Caco-2 (cell line): ENCODE measurements at regions not wholly inside any gene's neighbourhood (a gene's known extent, or its start where the extent isn't known, plus 50 kb on each side); places are given as distances from the start of the nearest gene placed in this dataset.

ENCODE experiments used
- BruUV-seq: library from RNA; stranded (reverse); fragments of 400-500 nt; replicated peaks from 2 replicates; lab custom pipeline; 2021; lab: Mats Ljungman, UMichigan
- CTCF ChIA-PET: fragments of 300-600 bp; sonication (Branson Sonifier 250); formaldehyde crosslinking; loops from one replicate; lab custom pipeline; 2022; ENCODE audit warnings: antibody characterized with exemption; lab: Charles Lee
- POLR2A ChIA-PET: fragments of 300-600 bp; sonication (Branson Sonifier 250); formaldehyde crosslinking; loops from one replicate; lab custom pipeline; 2022; ENCODE audit warnings: antibody characterized with exemption; lab: Charles Lee
- DNase-seq, 2 experiments: peaks; one replicate each; pipeline versions ENCODE4 v3.0.0 to v3.0.0-alpha.2; 2020 to 2022
- H3K27me3 ChIP-seq: replicated peaks from 2 replicates; pipeline ENCODE4 v1.6.0; 2011; ENCODE audit warnings: low read length; ENCODE audit not compliant: control insufficient read depth, insufficient read depth
- H3K36me3 ChIP-seq: 2 replicates; pipeline ENCODE4 v1.5.1; 2011; ENCODE audit warnings: low read length; ENCODE audit not compliant: control insufficient read depth, insufficient read depth
- H3K4me1 ChIP-seq: fragments of 250-450 bp; sonication (Bioruptor Pico); 2 replicates; pipeline ENCODE4 v1.5.1; 2020; ENCODE audit warnings: mild to moderate bottlenecking
- H3K4me3 ChIP-seq: 2 replicates; pipeline ENCODE4 v1.5.1; 2011; ENCODE audit warnings: low read depth, mild to moderate bottlenecking, control low read depth, low read length
- H3K9me3 ChIP-seq: fragments of 250-450 bp; sonication (Bioruptor Pico); 2 replicates; pipeline ENCODE4 v1.5.1; 2020; ENCODE audit warnings: mild to moderate bottlenecking, moderate library complexity
- H3K27ac Mint-ChIP-seq: one replicate; pipeline ENCODE4 v1.8.0; 2022; ENCODE audit warnings: mixed read lengths; ENCODE audit not compliant: unreplicated experiment
- H3K27me3 Mint-ChIP-seq: one replicate; pipeline ENCODE4 v1.8.0; 2022; ENCODE audit warnings: mixed read lengths; ENCODE audit not compliant: insufficient read depth, unreplicated experiment
- H3K36me3 Mint-ChIP-seq: one replicate; pipeline ENCODE4 v1.8.0; 2022; ENCODE audit warnings: mild to moderate bottlenecking, mixed read lengths; ENCODE audit not compliant: insufficient read depth, unreplicated experiment
- H3K4me1 Mint-ChIP-seq: one replicate; pipeline ENCODE4 v1.8.0; 2022; ENCODE audit warnings: low read depth, mixed read lengths; ENCODE audit not compliant: unreplicated experiment
- H3K4me3 Mint-ChIP-seq: one replicate; pipeline ENCODE4 v1.8.0; 2022; ENCODE audit warnings: mild to moderate bottlenecking, moderate library complexity, mixed read lengths; ENCODE audit not compliant: unreplicated experiment
- H3K9me3 Mint-ChIP-seq: one replicate; pipeline ENCODE4 v1.8.0; 2022; ENCODE audit warnings: mixed read lengths; ENCODE audit not compliant: unreplicated experiment
- intact Hi-C: fragments of 100-400 bp; cut with micrococcal nuclease; formaldehyde crosslinking; loops from one replicate; pipeline ENCODE4 v1.10.0; 2022; ENCODE audit not compliant: unreplicated experiment
- TF ChIP-seq, protein P1 (sequence below), 2 experiments: fragments of 200-600 bp in 1 of 2; IDR thresholded peaks; 1 replicate in 1 of 2; 2 replicates in 1 of 2; pipeline versions ENCODE4 v1.5.1 to v1.8.0; 2011 to 2022; ENCODE audit warnings: antibody characterized with exemption in 1 of 2, control low read depth in 1 of 2, inconsistent platforms in 1 of 2, low read depth in 1 of 2, low read length in 1 of 2, mild to moderate bottlenecking in 1 of 2, moderate library complexity in 1 of 2; ENCODE audit not compliant: insufficient read depth in 1 of 2, severe bottlenecking in 1 of 2, unreplicated experiment in 1 of 2

DNA sequence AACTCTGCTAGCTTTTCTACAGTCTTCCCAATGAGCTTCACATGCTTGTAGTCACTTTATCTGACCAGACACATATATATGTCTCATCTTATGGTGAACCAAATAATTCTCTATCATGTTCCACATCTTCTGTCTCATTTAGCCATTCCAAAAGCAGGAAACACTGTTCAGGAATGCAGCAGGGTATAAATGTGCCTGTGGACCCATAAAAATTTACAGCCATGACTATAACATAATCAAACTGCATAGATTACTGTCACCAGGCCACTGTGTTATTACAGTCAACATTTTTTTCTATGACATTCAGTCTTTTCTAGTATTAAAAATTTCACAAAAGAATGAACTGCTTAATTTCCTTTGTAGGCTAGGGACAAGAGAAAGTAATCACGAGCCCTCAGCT lies 170.0 kb upstream of the NPY2R start:
- Histone ChIP-seq H3K4me1 (no peaks in the 10 kb centered on the region), H3K9me3 (no peaks in the 10 kb centered on the region), H3K36me3 (no peaks in the 10 kb centered on the region), H3K27me3 (no peaks in the 10 kb centered on the region), H3K4me3 (no peak overlapping the region)
- intact Hi-C loops: no loop called here
- Mint-ChIP-seq H3K4me1 (no peaks in the 10 kb centered on the region), H3K9me3 (no peaks in the 10 kb centered on the region), H3K4me3 (no peak overlapping the region), H3K36me3 (no peaks in the 10 kb centered on the region), H3K27me3 (peaks cover 3% of the 10 kb centered on the region), H3K27ac (no peak overlapping the region)
- TF ChIP-seq, protein P1, sequence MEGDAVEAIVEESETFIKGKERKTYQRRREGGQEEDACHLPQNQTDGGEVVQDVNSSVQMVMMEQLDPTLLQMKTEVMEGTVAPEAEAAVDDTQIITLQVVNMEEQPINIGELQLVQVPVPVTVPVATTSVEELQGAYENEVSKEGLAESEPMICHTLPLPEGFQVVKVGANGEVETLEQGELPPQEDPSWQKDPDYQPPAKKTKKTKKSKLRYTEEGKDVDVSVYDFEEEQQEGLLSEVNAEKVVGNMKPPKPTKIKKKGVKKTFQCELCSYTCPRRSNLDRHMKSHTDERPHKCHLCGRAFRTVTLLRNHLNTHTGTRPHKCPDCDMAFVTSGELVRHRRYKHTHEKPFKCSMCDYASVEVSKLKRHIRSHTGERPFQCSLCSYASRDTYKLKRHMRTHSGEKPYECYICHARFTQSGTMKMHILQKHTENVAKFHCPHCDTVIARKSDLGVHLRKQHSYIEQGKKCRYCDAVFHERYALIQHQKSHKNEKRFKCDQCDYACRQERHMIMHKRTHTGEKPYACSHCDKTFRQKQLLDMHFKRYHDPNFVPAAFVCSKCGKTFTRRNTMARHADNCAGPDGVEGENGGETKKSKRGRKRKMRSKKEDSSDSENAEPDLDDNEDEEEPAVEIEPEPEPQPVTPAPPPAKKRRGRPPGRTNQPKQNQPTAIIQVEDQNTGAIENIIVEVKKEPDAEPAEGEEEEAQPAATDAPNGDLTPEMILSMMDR (IDR thresholded peaks at IDR 0.05; ENCODE audit: insufficient read depth in 1 of 2, low read depth in 1 of 2, low read length in 1 of 2, severe bottlenecking in 1 of 2, unreplicated experiment in 1 of 2): no peak
- ChIA-PET CTCF (no interaction called here), POLR2A (no interaction called here)
- no peak for DNase-seq
- no TSS peak for BruUV-seq

DNA sequence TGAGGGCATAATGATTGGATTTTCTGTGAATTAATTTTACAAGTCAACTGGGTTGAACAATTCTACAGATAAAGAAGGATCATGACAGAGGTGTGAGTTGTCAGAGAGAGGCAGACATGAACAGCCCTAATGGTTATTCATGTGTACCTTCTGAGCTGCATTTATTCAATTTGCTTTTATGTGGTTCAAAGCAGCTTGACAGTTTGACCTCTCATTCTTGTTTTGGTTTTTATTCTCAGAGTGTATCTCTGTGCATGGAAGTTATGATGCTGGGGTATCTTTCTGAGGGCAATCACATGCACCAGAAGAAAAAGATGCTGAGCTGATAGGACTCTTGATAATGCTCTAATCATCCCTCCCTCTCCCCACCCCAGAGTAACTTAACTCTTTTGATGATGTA lies 169.3 kb upstream of the NPY2R start:
- ChIA-PET POLR2A (no interaction called here), CTCF (no interaction called here)
- Mint-ChIP-seq H3K4me1 (no peaks in the 10 kb centered on the region), H3K9me3 (no peaks in the 10 kb centered on the region), H3K27ac (no peak overlapping the region), H3K4me3 (no peak overlapping the region), H3K27me3 (peaks cover 3% of the 10 kb centered on the region), H3K36me3 (no peaks in the 10 kb centered on the region)
- H3K9me3 ChIP-seq: no peaks in the 10 kb centered on the region
- no TSS peak for BruUV-seq
- intact Hi-C loops: no loop called here
- H3K4me1 ChIP-seq: no peaks in the 10 kb centered on the region
- no peak overlapping the region for H3K4me3 ChIP-seq
- no peaks in the 10 kb centered on the region for H3K27me3 ChIP-seq
- TF ChIP-seq, protein P1 (IDR thresholded peaks at IDR 0.05; ENCODE audit: insufficient read depth in 1 of 2, low read depth in 1 of 2, low read length in 1 of 2, severe bottlenecking in 1 of 2, unreplicated experiment in 1 of 2): no peak
- H3K36me3 ChIP-seq: no peaks in the 10 kb centered on the region
- no peak for DNase-seq

DNA sequence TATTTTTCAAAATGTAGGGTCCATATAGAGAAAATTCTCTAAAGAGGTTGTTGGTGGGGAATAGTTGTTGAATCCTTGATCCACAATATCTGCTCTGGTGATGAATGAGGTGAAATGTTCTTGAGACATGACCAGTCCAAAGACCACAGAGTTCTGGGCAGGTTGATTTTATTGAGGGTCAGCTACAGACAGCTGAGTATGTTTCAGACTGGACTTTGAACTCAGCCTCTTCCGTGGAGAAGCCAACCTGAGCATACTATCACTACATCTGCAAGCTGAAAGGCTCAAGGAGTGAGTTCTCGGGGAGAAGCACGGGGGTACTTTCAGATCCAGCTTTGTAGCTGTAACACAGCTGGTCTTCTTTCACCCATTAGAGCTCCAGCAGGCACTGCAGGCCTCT lies 168.4 kb upstream of the NPY2R start:
- Histone ChIP-seq H3K36me3 (no peaks in the 10 kb centered on the region), H3K4me1 (no peaks in the 10 kb centered on the region), H3K27me3 (no peaks in the 10 kb centered on the region), H3K4me3 (no peak overlapping the region), H3K9me3 (no peaks in the 10 kb centered on the region)
- CTCF ChIA-PET: no interaction called here
- H3K27me3 Mint-ChIP-seq: peaks cover 2% of the 10 kb centered on the region
- no peaks in the 10 kb centered on the region for H3K36me3 Mint-ChIP-seq
- H3K9me3 Mint-ChIP-seq: no peaks in the 10 kb centered on the region
- POLR2A ChIA-PET: no interaction called here
- H3K4me1 Mint-ChIP-seq: no peaks in the 10 kb centered on the region
- H3K4me3 Mint-ChIP-seq: no peak overlapping the region
- BruUV-seq: no TSS peak
- intact Hi-C loops: no loop called here
- DNase-seq: no peak
- TF ChIP-seq, protein P1 (IDR thresholded peaks at IDR 0.05; ENCODE audit: insufficient read depth in 1 of 2, low read depth in 1 of 2, low read length in 1 of 2, severe bottlenecking in 1 of 2, unreplicated experiment in 1 of 2): no peak
- H3K27ac Mint-ChIP-seq: no peak overlapping the region
